ENCODE measurements at regions not wholly inside any gene's neighbourhood (a gene's known extent, or its start where the extent isn't known, plus 50 kb on each side); places are given as distances from the start of the nearest gene placed in this dataset.

- peaks cover 0 to 2% of the 10 kb centered on the region in 2 experiments; a peak in 1 of 5 replicates for H3K9me3 Mint-ChIP-seq
- Histone ChIP-seq H3K14ac (ENCODE audit: insufficient read depth, low read length) (no peak overlapping the region), H2AFZ (ENCODE audit: low read length) (no peak overlapping the region), H2AK5ac (ENCODE audit: insufficient read length, low read length) (no peak overlapping the region), H4K20me1 (ENCODE audit: control insufficient read depth, insufficient read depth, insufficient read length) (no peaks in the 10 kb centered on the region), H3K79me2 (ENCODE audit: insufficient read depth, low read length) (no peaks in the 10 kb centered on the region), H2BK20ac (ENCODE audit: low read depth, low read length, poor library complexity, severe bottlenecking) (no peak overlapping the region), H3K23ac (ENCODE audit: insufficient read length, low read depth, low read length) (no peak overlapping the region), H3K23me2 (ENCODE audit: insufficient read length, low read depth, low read length, poor library complexity, severe bottlenecking) (no peaks in the 10 kb centered on the region), H3K56ac (ENCODE audit: insufficient read length, low read depth, low read length) (no peak overlapping the region), H3K9ac (ENCODE audit: extremely low read depth, insufficient read length, low read length) (no peak overlapping the region), H2BK120ac (ENCODE audit: low read depth, low read length, poor library complexity, severe bottlenecking) (no peak overlapping the region), H4K91ac (ENCODE audit: insufficient read length, low read depth, low read length) (no peak overlapping the region), H3K4ac (ENCODE audit: low read depth, low read length) (no peak overlapping the region), H3K79me1 (ENCODE audit: insufficient read depth, low read depth, low read length, poor library complexity, severe bottlenecking) (no peaks in the 10 kb centered on the region), H3K9me3 (ENCODE audit: control insufficient read depth, low read depth, low read length) (no peaks in the 10 kb centered on the region), H4K5ac (ENCODE audit: insufficient read length, low read depth, low read length) (no peak overlapping the region), H4K8ac (replicated peaks; ENCODE audit: insufficient read length, low read depth, low read length) (no peak overlapping the region), H2BK12ac (ENCODE audit: insufficient read length, low read depth, low read length) (no peak overlapping the region), H3K18ac (ENCODE audit: insufficient read length, low read depth, low read length) (no peak overlapping the region), H3K27me3 (ENCODE audit: insufficient read depth, low read length) (no peaks in the 10 kb centered on the region), H3K4me2 (ENCODE audit: insufficient read depth, insufficient read length, low read length) (no peak overlapping the region), H2BK15ac (ENCODE audit: low read depth, low read length) (no peak overlapping the region), H2BK5ac (ENCODE audit: insufficient read length, low read length) (no peak overlapping the region), H3K4me1 (ENCODE audit: insufficient read depth, low read length) (no peaks in the 10 kb centered on the region), H3K27ac (ENCODE audit: insufficient read length, low read depth, low read length) (no peak overlapping the region), H3T11ph (ENCODE audit: low read length) (no peak overlapping the region)
- no peaks in the 10 kb centered on the region for H3K36me3 Mint-ChIP-seq (ENCODE audit: insufficient read depth in 1 of 3, low read depth in 3 of 3)
- TF ChIP-seq, protein P1, sequence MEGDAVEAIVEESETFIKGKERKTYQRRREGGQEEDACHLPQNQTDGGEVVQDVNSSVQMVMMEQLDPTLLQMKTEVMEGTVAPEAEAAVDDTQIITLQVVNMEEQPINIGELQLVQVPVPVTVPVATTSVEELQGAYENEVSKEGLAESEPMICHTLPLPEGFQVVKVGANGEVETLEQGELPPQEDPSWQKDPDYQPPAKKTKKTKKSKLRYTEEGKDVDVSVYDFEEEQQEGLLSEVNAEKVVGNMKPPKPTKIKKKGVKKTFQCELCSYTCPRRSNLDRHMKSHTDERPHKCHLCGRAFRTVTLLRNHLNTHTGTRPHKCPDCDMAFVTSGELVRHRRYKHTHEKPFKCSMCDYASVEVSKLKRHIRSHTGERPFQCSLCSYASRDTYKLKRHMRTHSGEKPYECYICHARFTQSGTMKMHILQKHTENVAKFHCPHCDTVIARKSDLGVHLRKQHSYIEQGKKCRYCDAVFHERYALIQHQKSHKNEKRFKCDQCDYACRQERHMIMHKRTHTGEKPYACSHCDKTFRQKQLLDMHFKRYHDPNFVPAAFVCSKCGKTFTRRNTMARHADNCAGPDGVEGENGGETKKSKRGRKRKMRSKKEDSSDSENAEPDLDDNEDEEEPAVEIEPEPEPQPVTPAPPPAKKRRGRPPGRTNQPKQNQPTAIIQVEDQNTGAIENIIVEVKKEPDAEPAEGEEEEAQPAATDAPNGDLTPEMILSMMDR (conservative IDR thresholded peaks at IDR 0.05) = no peak
- no peak for DNase-seq
- WGBS (ENCODE audit: extremely low coverage, insufficient read length, low lambda C conversion rate) = no CpG with 5 or more reads among the region's 2 CpGs
- H3K4me1 Mint-ChIP-seq = peaks cover 3 to 14% of the 10 kb centered on the region in 2 experiments; a peak in 3 of 4 replicates
- no peaks in the 10 kb centered on the region for H3K27me3 Mint-ChIP-seq (ENCODE audit: low read depth)
- no peak overlapping the region for H3K27ac Mint-ChIP-seq
- H3K4me3 Mint-ChIP-seq = no peak overlapping the region
These were observed 53.3 kb upstream of the IFNE start for GRCh38 chr9:21535396-21535795.

All from H9 (cell line).